H1 (cell line): ENCODE measurements at regions not wholly inside any gene's neighbourhood (a gene's known extent, or its start where the extent isn't known, plus 50 kb on each side); places are given as distances from the start of the nearest gene placed in this dataset.

Source experiments
- CREB1 ChIP-seq: IDR thresholded peaks from 2 replicates; pipeline ENCODE4 v1.6.1; 2012; ENCODE audit warnings: inconsistent platforms
- CTCF ChIP-seq, 3 experiments: IDR thresholded peaks; 1 replicate in 2 of 3; 2 replicates in 1 of 3; pipeline versions ENCODE4 v1.5.1 to v1.6.1; 2011; ENCODE audit warnings: low read length in 3 of 3, mild to moderate bottlenecking in 3 of 3, inconsistent platforms in 2 of 3, low read depth in 1 of 3, moderate library complexity in 1 of 3; ENCODE audit not compliant: insufficient read depth in 1 of 3; ENCODE audit errors: control extremely low read depth in 1 of 3
- EGR1 ChIP-seq: IDR thresholded peaks from 2 replicates; pipeline ENCODE4 v1.6.1; 2011; ENCODE audit warnings: low read depth, low read length, borderline replicate concordance
- EZH2 ChIP-seq: fragments of 200-600 bp; sonication (generic); IDR thresholded peaks from 2 replicates; pipeline ENCODE4 v1.7.1; 2012; ENCODE audit warnings: low read depth, mild to moderate bottlenecking, moderate library complexity, low read length, inconsistent platforms; ENCODE audit not compliant: severe bottlenecking
- JUN ChIP-seq: IDR thresholded peaks from 2 replicates; pipeline ENCODE4 v1.6.1; 2011; ENCODE audit warnings: low read depth, mild to moderate bottlenecking, improper control_type of control experiment, low read length
- MAX ChIP-seq: IDR thresholded peaks from 2 replicates; pipeline ENCODE4 v1.6.1; 2012; ENCODE audit warnings: inconsistent platforms
- POLR2A ChIP-seq, 2 experiments: IDR thresholded peaks; 1 replicate in 1 of 2; 2 replicates in 1 of 2; pipeline ENCODE4 v1.6.1; 2011; ENCODE audit warnings: low read depth in 2 of 2, low read length in 2 of 2, mild to moderate bottlenecking in 2 of 2; ENCODE audit errors: control extremely low read depth in 1 of 2
- POLR2AphosphoS5 ChIP-seq: IDR thresholded peaks from 2 replicates; pipeline ENCODE4 v1.6.1; 2011; ENCODE audit warnings: low read depth, low read length
- RXRA ChIP-seq: IDR thresholded peaks from 2 replicates; pipeline ENCODE4 v1.6.1; 2011; ENCODE audit warnings: low read depth, mild to moderate bottlenecking, low read length, moderate library complexity; ENCODE audit not compliant: insufficient read depth
- TEAD4 ChIP-seq: IDR thresholded peaks from 2 replicates; pipeline ENCODE4 v1.6.1; 2012; ENCODE audit warnings: low read depth, low read length, inconsistent platforms, mixed read lengths

- TF ChIP-seq CTCF (IDR thresholded peaks at IDR 0.05; ENCODE audit: control extremely low read depth in 1 of 3, insufficient read depth in 1 of 3, low read depth in 1 of 3, low read length in 3 of 3), result no peak
- TF ChIP-seq EGR1, result no peak
- no peak for TF ChIP-seq EZH2
- no peak for TF ChIP-seq CREB1
- TF ChIP-seq POLR2AphosphoS5, result no peak
- no peak for TF ChIP-seq POLR2A (IDR thresholded peaks at IDR 0.05; ENCODE audit: control extremely low read depth in 1 of 2, low read depth in 2 of 2, low read length in 2 of 2)
- TF ChIP-seq JUN, result no peak
- no peak for TF ChIP-seq MAX
- TF ChIP-seq RXRA, result no peak
- TF ChIP-seq TEAD4, result no peak
These were observed 638.6 kb upstream of the ID2 start for GRCh38 chr2:8043295-8043694.
